GM19023 (cell line): ENCODE measurements at regions not wholly inside any gene's neighbourhood (a gene's known extent, or its start where the extent isn't known, plus 50 kb on each side); places are given as distances from the start of the nearest gene placed in this dataset.

Source experiments
- ATAC-seq: cut with Tn5 transposase; IDR thresholded peaks from one replicate; pipeline ENCODE4 v1.9.1; 2021; ENCODE audit warnings: mild to moderate bottlenecking, moderate library complexity; ENCODE audit not compliant: unreplicated experiment

DNA sequence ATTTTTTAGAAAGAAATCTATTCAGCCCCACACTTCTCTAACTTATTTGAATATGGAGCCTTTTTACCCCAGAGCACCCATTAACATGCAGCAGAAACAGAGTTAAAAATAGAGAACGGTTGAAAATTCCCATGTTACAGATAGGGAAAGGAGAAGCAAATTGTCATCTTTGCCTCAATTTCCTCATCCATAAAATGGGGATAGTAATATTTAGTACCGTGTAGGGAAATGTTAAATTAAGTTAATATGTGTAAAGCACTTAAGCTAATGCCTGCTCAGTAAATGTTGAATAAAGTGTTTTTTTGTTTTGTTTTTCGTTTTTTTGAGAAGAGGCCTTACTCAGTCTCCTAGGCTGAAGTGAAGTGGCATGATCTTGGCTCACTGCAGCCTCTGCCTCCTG lies 50.3 kb downstream of the NAV1 start:
- ATAC-seq = no peak

DNA sequence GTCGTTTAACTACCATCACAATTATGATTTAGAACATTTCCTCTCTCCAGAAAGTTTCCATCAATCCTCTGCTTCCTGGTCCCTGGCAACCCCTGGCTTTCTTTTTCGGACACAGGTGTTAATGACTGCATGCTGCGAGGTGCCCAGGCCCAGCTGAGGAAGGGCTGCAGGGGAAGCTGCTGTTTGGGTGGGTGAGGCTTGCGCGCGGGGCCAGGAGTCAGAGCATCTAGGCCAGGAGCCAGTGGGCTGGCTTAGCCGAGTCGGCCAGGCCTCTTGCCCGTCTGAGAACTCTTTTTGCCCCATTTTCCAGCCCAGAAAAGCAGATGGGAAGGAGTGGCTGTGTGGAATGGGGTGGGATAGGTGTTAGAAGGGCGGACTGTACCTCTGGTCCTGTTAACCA lies 51.5 kb downstream of the NAV1 start:
- no peak for ATAC-seq

DNA sequence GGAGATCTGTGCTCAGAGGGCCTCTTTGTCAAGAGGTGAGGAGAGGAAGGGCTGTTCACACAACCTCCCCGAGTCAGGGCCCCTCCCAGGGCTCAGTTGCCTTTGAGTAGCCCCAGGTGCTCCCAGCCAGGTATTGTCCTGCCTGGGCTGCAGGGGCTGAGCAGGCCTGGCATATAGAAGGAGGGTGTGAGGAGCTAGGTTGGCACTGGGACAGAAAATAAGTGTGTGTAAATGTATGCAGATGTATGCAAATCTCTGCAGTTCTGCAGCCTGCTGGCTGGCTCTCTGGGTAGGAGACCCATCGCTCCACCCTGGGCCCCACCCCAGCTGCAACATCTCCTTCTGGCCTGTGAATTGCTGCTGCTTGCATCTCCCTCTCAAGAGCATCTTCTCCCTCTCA lies 52.4 kb downstream of the NAV1 start:
- ATAC-seq = no peak

DNA sequence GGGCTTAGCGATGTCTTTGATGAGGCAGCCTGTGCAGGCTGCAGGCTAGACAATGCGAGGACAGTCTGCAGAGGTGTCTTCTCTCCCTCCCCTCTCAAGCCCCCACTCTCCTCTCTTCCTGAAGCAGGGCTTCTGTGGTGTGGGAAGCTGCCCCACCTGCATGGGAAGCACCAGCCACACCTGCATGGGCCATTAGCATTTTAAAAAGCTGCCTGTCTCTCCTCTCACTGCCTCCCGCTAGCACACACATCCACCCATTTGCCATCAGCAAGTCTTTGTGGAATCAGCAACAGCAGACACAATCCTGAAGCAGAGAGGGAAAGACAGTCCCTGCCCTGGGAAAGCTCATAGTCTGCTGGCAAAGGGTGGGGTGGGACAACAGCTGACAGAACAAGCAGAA lies 53.1 kb downstream of the NAV1 start:
- ATAC-seq = no peak

DNA sequence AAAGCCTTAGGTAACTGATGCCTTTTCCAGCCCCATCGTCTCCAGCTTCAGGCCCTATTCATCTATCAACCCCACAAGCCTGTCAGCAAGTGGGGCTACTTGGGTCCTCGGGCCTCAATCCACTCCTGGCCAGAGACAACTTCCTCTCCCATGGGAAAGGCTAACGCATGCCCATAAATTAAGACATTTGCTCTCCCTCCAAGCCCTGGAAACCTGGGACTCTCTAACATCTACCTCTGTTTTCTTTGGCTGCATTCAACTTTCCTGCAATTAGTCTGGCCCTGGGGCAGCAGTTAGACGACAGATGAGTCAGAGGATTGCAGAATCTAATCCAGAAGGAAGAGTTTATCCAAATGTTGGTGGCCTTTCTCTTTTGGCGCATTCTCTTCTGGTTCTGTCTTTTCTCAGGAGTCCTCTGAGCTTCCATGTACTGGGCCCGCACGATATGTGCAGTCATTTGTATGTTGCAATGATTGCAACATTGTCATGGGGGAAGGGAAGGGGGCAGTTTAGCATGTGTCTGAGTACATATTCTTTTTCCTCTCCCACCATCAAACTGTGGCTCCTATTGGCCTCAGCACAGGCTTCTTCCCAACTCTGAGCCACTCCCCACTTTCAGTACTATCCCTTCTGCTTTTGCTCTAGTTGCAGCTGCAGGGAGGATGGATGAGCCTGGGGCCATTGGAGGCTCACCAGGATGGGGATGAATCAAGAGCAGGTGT lies 54.4 kb downstream of the NAV1 start:
- no peak for ATAC-seq

DNA sequence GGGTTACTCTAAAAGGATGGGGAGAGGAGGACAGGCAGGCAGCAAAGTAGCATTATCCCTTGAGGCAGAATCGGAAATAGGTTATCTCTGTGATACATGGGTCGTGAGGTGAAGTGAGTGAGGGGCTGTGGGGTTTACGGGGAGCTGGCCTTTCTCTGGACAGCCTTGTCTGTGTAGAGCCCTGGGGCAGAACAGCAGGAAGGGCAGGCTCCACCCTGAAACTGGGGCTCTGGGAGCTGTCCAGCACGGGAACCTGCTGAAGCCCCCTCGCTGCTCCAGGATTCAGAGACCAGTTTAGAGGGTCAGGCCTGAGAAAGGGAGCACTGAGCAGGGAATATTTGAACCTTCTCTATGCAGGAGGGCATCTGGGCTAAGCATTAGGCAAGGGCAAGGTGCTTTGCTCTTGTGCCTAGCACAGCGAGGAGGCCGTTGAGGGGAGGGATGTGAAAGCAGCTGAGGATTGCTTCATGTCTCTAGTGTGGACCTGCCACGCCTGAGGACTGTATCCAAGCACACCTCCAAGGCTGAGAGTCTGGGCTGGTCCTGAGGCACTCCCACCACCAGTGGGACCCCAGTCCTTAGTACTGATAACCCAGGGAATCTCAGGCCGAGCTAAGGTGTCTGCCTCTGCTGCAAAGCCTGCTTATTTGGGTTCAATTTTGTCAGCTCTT lies 55.8 kb downstream of the NAV1 start:
- no peak for ATAC-seq

DNA sequence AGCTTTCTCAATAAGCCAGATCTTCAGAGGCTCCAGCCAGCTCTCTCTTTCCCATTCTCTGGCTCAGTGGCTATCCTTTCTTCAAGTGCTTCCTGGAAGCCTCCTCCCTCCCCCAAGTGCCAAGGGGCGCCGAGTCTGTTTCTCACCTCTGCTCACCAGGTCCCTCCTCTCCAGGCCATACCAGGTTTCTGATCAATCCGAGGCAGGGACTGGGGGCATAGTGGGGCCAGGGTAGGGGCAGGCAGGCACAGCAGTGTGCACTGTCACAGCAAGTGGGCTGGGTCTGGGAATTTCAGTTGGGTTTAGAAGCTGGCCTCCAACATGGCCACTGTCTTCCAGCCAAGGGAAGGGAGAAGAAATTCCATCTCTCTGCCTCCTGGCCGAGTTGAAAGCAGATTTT lies 56.5 kb downstream of the NAV1 start:
- ATAC-seq = no peak

DNA sequence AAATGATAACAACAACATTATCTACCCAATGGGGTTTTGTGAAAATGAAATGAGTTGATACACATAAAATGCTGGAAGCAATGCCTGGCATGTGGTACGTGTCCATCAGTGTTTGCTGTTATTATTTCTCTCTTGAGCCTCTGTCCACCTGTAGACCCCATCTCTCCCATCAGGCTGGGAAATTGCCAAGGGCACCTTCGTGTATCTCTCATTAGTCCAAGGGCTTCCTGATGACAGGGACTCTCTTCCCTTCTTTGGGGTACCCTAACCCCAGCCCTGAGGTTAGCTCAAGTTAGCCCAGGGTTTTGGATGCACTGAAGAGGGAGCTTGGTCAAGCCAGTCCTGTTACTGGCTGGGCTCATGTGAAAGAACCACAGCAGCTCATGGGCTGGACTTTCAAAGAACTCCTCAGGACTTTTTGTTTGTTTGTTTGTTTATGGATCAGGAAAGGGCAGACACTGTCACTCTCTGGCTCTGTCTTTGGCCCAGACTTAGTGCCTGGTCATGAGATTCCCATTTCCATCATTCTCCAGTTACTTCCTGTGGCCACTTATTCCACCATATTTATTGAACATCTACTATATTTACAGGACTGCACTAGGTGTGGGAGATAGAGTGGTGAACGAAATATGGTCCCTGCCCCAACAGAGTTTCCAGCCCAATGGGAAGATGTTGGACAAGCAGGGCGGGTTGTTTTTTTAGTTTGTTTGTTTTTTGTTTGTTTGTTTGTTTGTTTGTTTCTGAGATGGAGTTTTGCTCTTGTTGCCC lies 57.4 kb downstream of the NAV1 start:
- ATAC-seq = no peak

DNA sequence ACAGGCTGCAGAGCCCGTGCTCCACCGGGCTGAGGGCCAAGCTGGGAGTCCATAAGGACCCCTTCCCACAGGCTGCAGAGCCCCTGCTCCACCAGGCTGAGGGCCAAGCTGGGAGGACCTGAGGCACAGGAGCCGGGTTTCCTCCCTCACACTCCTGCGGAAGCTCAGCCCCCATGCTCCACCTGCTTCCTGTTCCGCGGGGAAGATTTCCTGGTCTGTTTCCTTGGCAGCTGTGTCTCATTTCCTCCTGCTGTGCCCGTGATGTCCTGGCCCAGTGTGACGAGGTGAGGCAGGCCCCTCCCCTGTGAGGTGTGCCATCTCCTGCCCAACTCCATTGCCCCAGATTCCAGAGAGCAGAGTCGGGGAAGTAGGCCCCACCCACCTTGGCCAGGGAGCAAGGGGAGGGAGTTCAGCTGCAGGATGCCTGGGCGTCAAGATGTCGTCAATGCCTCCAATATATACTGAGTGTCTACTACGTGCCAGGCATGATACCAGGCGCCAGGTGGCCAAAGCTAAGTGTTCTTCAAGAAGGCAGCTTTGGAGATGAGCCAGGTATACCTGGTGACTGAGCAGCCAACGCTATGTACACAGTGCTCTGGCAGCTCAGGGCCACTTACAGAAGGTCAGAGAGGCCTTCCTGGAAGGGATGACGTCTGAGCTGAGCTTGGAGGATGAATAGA lies 58.8 kb downstream of the NAV1 start:
- ATAC-seq = no peak

DNA sequence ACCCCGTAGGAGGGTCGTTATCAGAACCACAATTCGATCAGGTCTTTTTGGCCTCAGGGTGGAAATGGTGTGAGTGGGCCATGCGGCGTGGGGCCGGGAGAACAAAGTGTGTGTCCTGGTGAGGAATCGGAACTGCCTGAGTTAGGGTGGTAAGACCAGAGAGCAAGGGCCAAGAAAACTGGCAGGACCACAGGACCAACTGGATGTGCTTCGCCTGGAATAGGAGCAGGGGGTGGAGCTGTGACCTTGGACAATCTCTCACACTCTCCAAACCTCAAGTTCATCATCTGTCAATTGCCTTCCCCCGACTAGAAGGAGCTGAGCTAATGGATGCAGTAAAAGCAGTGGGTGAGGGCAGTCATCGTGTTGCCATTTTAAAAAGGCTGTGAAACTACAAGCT lies 59.5 kb downstream of the NAV1 start:
- ATAC-seq = no peak

DNA sequence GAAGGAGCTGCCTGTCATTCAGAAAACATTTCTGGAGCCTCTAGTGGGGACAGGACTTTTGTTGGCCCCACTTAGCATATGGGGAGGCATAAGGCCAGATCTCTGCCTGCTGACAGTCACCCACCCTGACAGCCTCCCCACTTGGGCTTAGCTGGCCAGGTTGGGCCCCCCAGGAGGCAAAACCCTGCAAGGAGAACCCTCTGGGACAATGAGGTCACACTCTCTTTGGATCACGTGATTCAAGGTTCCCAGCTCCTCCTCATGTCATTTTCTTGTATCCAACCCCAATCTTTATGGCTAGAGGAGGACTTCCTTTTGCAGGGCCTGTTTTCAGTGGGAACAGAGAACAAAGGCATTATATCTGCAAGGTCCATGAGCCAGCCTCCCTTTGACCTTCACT lies 60.0 kb downstream of the NAV1 start:
- no peak for ATAC-seq

DNA sequence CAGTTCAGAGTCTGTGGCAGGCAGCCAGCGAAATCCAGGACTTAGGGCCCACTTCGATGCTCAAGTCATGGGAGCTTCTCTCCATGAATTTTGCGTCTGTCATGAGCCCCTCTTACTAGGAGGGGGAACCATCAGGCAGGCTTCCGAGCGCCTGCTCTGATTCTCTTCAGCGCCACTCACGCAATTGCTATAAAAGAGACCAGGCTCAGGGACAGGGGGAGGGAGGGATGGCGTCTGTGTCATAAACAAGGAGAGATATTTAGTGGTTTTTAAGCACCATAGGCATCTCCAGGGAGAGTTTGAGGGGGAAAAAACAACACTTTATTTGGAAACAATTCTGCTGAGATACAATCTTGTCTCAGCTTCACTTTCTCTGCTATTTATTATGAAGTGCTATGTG lies 60.6 kb downstream of the NAV1 start:
- ATAC-seq = no peak

DNA sequence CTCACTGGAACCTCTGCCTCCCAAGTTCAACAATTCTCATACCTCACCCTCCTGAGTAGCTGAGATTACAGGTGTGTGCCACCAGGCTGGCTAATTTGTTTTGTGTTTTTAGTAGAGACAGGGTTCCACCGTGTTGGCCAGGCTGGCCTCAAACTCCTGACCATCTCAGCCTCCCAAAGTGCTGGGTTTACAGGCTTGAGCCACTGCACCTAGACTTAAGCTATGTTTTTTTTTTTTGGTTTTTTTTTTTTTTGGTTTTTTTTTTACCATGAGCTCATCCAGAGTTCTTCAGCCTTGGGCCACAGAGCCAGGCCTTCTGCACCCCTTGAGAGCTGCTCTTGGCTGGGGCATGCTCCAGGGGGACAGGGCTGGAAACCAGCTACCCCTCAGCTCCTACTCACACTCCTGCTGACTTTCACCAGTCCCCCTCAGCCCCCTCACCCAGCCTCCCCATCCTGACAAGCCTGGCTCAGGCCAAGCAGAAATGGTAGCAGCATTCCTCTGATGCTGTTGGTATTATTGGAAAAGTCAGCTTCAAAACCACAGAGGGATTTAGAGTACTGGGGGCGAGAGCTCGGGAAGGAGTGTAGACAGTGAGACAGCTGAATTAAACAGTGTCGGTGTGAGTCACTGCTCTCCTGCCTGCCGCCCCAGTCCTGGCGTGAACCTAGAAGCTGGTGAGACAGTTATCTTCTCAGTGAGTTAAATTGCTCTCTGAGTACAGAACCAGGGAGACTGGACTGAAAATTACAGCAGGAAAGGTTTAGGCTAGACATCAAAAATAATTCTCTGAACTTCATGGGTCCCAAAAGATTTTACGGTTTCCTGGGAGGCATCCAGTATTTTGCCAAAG lies 63.7 kb downstream of the NAV1 start:
- no peak for ATAC-seq

DNA sequence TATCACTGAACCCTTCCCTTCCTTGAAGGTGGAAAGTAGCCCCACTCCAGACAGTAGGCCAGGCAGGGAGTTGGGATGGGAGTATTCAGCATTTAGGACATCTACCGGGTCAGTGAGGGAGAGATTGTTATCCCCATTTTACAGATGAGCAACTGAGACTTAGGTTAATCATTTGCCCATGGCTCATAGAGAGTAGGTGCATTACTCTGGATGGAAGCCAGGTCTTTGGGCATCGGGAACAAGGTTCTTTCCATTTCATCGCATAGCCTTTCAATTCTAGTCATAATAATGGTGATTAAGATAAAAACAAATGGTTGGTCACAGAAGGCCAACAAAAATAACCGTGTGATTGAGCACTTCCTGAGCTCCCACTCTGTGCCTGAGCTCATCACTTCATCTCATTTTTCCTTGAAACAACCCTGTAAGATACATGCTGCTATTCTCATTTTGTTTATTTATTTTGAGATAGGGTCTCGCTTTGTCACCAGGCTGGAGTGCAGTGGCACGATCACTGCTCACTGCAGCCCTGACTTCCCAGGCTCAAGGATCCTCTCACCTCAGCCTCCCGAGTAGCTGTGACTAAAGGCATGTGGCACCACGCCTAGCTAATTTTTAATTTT lies 64.8 kb downstream of the NAV1 start:
- ATAC-seq = no peak

DNA sequence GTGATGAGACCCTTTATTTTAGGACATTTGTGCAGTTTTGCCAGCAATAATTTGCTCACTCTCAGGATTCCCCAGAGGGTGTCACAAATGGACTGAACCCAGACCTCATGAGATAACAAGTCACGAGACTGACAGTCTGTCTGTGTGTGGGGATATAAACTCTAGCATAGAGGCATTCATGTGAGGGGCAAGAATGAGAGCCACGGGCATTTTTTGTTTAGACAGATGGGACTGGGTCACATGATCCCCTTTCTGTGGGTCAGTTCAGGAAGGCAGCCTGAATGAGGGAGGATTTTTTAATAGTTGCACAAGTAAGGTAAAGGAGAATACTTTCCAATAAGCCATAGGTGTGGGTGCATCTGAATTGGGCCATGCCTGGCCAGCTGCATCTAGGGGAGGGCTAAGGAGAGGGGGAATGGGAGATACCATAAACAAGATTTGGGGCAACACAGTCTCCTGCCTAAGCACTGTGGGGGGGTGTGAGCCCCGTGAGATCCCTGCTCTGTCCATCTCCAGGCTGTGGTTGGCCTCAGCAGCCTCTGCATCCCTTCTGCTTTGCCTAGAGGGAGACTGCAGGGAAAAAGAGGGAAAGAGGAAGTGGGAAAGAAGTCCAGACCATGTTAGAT lies 66.6 kb downstream of the NAV1 start:
- ATAC-seq = no peak

DNA sequence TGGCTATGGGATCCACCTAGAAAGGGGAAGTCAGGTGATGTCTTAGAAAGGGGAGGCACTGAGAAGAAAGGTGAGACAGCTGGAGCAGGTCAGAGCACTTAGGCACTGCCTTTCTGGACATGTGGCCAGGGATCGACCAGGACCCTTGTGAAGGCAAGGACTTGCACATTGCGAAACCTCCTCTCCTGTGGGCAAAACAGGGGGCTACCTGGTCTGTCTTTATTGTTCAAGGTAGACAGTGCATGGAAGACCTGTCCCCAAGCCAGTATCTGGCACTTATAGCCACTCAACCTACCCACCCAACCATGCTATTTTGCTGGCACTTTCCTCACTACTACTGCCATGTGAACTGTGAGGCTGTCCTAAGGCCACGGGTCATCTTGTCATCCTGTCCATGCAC lies 67.2 kb downstream of the NAV1 start:
- ATAC-seq = no peak

DNA sequence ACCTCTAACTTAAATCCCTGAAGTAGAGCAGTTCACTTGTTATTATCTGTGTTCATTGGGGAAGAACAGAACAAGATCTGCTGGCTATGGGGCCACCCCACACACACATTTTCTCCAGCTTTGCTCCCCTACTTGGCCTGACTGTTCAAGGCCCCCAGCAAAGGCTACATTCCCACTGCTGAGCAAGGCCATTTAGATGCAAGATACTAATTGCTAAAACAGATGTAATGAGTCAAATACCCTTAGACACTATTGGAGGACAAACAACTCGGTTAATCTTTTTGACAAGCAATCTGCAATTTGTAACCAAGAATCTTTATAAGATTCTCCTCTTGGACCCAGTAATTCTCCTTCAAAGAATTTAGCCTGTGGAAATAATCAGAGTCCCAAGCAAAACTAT lies 67.7 kb downstream of the NAV1 start:
- ATAC-seq = no peak

DNA sequence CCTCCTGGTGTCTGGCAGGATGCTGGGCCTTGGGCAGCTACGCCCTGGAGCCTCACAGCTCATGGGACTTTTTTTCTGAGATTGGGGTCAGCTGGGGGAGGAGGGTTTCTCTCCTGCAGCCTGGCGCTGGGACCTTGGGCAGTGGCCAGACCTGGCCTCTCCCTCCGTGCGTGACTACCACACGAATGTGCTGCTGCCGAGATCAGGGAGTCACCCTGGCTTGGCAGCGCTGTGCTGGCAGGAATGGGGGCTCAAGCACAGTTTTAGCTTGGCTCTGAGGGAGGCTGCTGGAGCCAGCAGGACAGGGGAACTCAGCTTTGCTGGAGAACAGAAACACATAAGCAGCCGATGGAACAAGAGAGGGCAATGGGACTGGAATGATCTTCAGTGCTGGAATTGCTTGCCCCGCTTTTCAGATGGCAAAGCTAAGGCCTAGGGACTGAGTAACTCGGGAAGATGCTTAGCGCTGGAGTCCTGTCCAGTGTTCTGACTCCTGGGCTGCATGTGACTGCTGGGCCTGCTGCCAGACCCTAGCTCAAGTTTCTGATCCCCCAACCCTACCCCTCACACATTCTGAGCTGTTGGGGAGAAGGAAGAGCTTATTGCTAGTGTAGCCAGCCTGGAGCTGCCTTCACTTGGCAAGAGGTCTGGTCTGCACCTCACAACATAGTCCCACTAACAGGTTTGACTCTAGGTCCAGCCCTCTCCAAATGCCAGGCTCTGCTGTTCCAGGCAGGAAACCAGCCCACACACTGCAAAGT lies 69.9 kb downstream of the NAV1 start:
- no peak for ATAC-seq
